Keratinocyte (primary cell): ENCODE measurements at regions not wholly inside any gene's neighbourhood (a gene's known extent, or its start where the extent isn't known, plus 50 kb on each side); places are given as distances from the start of the nearest gene placed in this dataset.

Experiments
- EZH2 ChIP-seq: IDR thresholded peaks from one replicate; pipeline ENCODE4 v1.6.1; 2012; ENCODE audit warnings: inconsistent platforms, mild to moderate bottlenecking, low read length, moderate library complexity
- TF ChIP-seq, protein P1 (sequence below), 3 experiments: IDR thresholded peaks in 1 of 3; conservative IDR thresholded peaks in 1 of 3; optimal IDR thresholded peaks in 1 of 3; 2 replicates in 2 of 3; 3 replicates in 1 of 3; pipeline versions ENCODE3 to v1.5.1; 2011; ENCODE audit warnings: low read length in 3 of 3, mild to moderate bottlenecking in 3 of 3, moderate library complexity in 2 of 3, control low read depth in 1 of 3, inconsistent platforms in 1 of 3; ENCODE audit not compliant: insufficient read depth in 2 of 3; ENCODE audit errors: extremely low read depth in 1 of 3

DNA sequence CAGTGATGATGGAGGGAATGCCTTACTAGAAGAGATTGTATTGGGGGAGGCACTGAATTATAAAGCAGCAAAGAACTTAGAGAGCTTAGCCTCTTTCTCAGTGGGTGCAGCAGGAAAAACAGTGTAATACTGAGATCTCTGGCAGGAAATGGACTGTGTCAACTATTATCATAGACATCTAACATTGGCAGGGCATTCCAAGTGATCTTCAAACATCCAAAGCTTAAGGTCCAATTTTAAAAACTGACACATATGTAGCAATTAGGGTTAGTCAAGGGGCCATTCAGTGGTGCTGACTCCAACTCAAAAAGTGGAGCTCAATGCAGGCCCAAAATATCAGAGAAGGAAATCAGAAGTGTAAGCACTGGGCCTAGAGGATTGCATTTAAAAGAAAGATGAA lies 106.6 kb upstream of the DDX18 start:
- TF ChIP-seq, protein P1, sequence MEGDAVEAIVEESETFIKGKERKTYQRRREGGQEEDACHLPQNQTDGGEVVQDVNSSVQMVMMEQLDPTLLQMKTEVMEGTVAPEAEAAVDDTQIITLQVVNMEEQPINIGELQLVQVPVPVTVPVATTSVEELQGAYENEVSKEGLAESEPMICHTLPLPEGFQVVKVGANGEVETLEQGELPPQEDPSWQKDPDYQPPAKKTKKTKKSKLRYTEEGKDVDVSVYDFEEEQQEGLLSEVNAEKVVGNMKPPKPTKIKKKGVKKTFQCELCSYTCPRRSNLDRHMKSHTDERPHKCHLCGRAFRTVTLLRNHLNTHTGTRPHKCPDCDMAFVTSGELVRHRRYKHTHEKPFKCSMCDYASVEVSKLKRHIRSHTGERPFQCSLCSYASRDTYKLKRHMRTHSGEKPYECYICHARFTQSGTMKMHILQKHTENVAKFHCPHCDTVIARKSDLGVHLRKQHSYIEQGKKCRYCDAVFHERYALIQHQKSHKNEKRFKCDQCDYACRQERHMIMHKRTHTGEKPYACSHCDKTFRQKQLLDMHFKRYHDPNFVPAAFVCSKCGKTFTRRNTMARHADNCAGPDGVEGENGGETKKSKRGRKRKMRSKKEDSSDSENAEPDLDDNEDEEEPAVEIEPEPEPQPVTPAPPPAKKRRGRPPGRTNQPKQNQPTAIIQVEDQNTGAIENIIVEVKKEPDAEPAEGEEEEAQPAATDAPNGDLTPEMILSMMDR (optimal IDR thresholded peaks at IDR 0.05 in 1 of 3, IDR thresholded peaks at IDR 0.05 in 1 of 3, conservative IDR thresholded peaks at IDR 0.05 in 1 of 3; ENCODE audit: extremely low read depth in 1 of 3, insufficient read depth in 2 of 3, low read length in 3 of 3): no peak
- TF ChIP-seq EZH2: no peak
